ENCODE measurements at regions not wholly inside any gene's neighbourhood (a gene's known extent, or its start where the extent isn't known, plus 50 kb on each side); places are given as distances from the start of the nearest gene placed in this dataset.
"Not testable (repeated sequence)": the region's sequence is repeated elsewhere in the genome, so short reads cannot be mapped to it uniquely, and the experiment has no call there.

DNA sequence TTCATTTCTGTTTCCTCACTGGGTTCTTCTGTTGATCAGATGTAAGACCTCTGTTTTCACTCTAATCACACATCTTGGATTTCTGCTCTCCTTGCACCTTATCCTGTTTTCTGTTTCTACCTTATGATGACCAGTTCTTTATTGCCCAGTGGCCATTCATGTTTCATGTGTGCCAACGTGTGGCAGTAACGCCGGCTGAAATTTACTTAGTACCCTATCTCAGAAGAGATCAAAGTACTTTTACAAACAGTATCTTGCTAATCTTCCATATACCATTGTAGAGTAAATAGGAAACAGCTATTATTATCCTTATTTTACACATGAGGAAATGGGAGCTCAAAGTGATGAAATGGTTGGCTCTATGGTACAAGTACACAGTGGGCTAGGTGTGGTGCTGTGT is 74.0 kb downstream of the GATA3 start:
- no peak for DNase-seq (ENCODE audit: low spot score)

GRCh38 chr10:8129438-8129837 is 75.0 kb downstream of the GATA3 start:
- DNase-seq (ENCODE audit: low spot score), result no peak

DNA sequence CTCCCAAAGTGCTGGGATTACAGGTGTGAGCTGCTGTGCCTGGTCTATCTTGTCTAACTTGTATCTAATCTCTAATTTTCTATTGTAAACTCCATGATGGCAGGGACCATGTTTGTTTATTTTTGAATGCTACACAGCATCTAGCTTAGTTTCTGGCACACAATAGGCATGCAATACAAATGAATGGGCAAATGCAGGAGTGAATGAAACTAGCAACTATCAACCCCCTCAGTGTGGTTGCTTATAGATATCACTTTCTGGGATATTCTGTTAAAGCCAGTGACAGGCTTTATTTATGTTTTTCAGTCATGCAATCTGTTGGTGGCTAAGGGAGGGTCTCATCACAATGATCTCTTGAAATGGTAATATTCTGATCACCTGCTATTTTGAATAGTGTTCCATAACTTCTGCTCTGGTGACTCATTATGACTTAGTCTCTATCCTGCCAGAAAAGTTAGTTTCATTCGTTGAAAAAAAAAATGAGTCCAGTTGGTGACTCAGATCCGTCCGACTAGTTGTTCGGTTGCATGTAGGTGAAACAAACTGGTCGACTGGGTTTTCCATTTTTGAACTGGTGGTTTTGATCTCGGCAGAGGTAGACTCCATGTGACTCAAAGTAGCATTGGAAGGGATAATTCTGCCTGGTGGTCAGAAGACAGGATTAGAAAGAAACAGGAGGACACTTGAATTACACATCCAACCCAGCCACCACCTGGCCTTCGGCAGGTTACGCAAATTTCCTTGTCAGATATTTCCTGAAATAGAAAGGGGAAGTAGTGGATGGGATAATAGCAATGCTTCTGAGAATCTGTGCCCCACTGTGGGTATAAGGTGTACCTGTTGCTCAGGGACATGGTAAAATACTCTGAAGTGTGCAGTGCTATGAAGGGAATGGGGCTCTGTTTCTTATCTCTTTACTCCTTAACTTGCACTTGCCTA is 76.8 kb downstream of the GATA3 start:
- DNase-seq (ENCODE audit: low spot score), result peak; percentile 91

- peak; percentile 90 for DNase-seq (ENCODE audit: low spot score)
Measured at GRCh38 chr10:8133146-8133545, 78.7 kb downstream of the GATA3 start.

- DNase-seq (ENCODE audit: low spot score), result peak; percentile 57
Measured at GRCh38 chr10:8136736-8137135, 82.2 kb downstream of the GATA3 start.

DNA sequence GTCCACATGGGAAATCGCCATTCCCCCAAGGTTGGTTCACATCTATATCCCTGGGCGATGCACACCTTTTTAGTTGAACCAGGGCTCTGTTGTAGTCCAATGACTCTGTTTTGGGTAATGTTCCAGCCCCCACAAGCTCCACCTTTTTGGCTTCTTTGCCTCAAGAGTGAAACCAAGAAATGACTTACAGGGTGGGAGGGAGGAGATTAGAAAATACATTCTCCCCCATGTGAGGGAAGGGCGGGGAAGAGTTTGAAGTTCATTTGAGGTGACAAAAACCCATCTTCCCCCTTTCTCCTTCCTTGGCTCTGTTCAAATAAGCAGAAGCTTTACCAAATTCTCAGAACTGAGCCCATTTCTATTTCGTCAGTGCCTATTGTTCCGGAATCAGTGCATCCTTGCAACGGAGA is 82.8 kb downstream of the GATA3 start:
- DNase-seq (ENCODE audit: low spot score), result peak; percentile 82

DNA sequence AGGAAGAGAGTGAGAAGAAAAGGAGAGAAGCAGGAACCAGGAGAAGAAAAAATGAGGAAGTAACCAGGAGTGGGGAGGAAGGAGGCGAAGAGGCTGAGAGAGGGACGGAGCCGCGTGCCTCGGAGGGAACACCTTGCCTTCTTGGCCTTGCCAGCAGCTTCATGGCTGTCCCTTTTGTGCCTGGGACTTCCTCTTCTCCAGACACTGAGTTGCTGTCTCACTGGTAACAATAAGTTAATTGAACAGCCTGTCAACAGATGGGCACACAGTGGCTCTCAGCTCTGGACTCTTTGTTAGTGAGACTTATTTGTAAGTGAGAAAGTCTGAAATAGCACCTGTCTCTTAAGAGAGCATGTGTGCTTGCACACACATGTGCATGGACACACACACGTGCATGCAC is 83.2 kb downstream of the GATA3 start:
- DNase-seq (ENCODE audit: low spot score), result peak; percentile 27

DNA sequence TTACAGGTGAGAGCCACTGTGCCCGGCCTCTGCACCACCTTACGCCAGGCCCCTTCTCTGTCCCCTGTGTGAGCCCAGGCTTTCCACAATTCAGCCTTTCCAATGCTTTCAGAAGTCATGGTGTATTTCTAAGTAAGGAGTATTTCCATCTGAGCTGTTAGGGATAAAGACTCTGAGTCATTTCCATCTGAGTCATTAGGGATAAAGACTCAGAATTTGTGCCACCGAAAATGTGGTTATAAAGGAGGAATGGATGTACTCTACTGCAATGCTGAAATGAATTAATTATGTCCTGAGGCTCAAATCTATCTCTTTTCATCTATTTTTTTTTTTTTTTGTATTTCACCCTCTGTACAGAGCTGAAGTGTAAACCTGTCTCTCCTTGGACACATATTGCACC is 84.0 kb downstream of the GATA3 start:
- peak; percentile 27 for DNase-seq (ENCODE audit: low spot score)

DNA sequence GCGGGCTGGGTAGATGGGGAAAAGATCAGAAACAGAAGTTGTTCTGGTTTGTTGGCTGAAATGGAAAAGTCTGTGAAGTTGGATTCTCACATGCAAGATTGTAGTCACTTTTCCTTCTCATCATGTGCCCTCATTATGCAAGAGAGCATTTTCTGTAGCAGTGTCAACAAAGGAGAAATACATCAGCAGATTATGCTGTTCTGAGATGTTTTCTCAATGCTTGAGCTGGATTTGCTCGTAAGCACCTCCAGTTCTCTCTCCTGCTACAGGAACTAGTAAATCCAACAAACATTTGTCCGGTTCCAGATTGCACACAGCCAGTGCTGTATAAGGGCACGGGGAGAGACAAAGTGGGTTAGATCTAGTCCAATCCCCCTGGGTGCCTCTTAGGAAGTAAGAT is 90.0 kb downstream of the GATA3 start:
- DNase-seq (ENCODE audit: low spot score), result no peak

- DNase-seq (ENCODE audit: low spot score), result no peak
Measured at GRCh38 chr10:8146650-8147049, 92.2 kb downstream of the GATA3 start.

GRCh38 chr10:8149991-8150390 is 95.5 kb downstream of the GATA3 start:
- DNase-seq (ENCODE audit: low spot score), result no peak

DNA sequence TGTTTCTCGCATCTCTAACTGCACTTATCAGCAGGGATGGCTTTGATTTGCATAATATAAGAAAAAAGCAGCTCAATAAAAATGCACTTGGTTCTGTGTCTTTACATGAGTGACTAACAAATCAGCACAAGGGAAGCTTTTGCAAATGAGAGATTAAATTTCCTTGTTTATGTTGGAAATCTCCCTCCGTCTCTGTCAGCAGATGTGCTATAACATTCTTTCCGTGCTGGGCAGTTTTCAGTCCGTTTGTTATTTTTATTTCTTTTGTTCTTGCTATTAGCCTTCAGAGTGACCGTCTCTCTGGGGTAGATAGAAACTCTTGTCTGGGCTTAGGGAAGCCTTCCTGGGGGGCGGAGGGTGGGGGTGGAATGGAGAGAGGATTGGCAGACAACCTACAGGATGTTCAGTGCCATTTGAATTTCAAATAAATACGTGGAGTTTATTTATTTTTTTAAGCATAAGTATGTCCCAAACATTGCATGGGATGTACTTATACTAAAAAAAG is 96.0 kb downstream of the GATA3 start:
- no peak for DNase-seq (ENCODE audit: low spot score)

- DNase-seq (ENCODE audit: low spot score), result no peak
Measured at GRCh38 chr10:8151086-8151485, 96.6 kb downstream of the GATA3 start.

GRCh38 chr10:8156918-8157317 is 102.4 kb downstream of the GATA3 start:
- DNase-seq (ENCODE audit: low spot score), result no peak

DNA sequence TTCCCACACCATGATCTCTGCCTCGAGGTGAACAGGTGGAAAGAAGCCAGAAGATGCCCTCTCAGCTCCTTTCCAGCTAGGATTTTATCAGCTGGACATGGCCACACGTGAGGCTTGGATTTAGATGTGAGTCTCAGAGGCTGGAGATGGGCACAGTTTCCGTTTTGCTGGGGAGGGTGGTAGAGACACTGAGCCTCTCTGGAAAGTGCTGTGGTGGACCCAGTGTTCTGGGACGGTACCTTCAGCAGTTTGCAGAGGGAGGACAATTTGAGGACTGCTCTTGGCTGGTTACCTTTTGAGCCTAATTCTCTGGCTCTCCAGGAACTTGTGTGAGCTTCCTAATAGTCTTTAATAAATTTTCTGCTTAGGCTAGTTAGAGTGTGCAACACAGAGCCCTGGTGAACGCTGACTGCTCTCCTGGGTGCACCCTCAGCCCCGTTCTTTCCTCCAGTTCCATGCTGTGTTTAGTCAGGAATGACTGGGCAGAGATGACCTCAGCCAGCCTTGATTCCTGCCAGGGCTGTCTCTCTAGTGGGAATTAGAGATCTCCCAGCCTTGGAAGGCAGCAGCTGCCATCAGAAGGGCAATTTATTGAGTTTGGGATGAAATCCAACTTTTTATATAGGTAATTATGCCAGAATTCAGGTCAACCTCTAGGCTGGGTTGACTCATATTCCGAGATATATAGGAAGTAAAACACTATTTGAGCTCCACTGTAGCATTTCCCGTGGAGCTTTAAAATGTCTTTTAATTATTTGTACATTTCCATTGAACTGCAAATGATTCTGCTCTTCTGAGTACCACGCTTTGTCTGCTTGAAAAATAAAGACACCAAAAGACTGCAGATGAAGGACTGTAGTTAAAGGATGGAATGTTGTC is 103.9 kb downstream of the GATA3 start:
- DNase-seq (ENCODE audit: low spot score), result no peak

- DNase-seq (ENCODE audit: low spot score), result no peak
Measured at GRCh38 chr10:8159341-8160165, 105.1 kb downstream of the GATA3 start.

- no peak for DNase-seq (ENCODE audit: low spot score)
Measured at GRCh38 chr10:8163824-8164223, 109.3 kb downstream of the GATA3 start.

DNA sequence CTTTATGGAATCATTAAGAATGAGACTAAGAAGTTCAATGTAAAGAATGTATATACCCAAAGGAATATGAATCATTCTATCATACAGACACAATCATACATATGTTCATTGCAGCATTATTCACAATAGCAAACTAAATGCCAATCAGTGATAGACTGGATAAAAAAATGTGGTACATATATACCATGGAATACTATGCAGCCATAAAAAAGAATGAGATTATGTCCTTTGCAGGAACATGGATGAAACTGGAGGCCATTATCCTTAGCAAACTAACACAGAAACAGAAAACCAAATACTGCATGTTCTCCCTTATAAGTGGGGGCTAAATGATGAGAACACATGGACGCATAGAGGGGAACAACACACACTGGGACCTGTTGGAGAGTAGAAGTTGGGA is 110.2 kb downstream of the GATA3 start:
- DNase-seq (ENCODE audit: low spot score), result not testable (repeated sequence)

- DNase-seq (ENCODE audit: low spot score), result no peak
Measured at GRCh38 chr10:8168836-8169235, 114.3 kb downstream of the GATA3 start.

DNA sequence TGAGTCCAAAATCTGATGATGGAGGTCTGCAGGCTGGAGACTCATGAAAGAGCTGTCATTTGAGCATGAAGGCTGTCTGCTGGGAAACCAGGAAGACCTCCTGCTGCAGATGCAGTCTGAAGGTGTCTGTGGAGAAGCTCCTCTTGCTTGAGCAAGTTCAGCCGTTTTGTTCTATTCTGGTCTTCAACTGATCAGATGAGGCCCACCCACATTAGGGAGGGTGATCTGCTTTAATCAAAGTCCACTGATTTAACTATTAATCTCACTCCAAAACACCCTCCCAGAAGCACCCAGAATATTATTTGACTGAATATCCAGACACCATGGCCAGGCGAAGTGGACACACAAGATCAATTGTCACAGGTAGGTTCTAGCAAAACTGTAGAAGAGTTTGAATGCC is 116.5 kb downstream of the GATA3 start:
- no peak for DNase-seq (ENCODE audit: low spot score)

DNA sequence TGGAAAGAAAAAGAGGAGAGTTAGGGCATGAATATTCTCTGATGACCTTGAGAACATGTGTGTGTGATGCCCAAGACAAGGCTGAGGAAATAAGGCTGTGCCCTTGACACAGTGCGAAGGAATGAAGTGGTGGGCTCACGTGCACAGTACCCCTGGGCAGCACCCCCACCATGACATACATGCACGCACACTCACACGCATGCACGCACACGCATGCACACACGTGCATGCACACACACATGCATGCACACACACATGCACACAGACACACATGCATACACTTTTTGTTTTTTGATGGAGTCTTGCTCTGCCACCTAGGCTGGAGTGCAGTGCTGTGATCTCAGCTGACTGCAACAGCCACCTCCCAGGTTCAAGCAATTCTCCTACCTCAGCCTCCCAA is 118.1 kb downstream of the GATA3 start:
- DNase-seq (ENCODE audit: low spot score), result no peak

Data from activated CD4-positive, alpha-beta T cell treated with anti-CD3 and anti-CD28 coated beads, Interleukin-2, Interleukin-4, amounts not matched to agents 100 ng/mL and 50 ng/mL, durations not matched to agents 16 hours and 8 hours (primary cell).